Breast epithelium (tissue), 3 donors: ENCODE measurements at regions not wholly inside any gene's neighbourhood (a gene's known extent, or its start where the extent isn't known, plus 50 kb on each side); places are given as distances from the start of the nearest gene placed in this dataset.

Experiments used
- POLR2A ChIP-seq: fragments of 450-650 bp; IDR thresholded peaks from one replicate; pipeline ENCODE4 v1.6.1; 2016; ENCODE audit warnings: antibody characterized with exemption, mild to moderate bottlenecking, moderate library complexity
- POLR2AphosphoS5 ChIP-seq, 3 donors: sonication (generic); formaldehyde crosslinking; IDR thresholded peaks; one replicate each; pipeline ENCODE4 v1.6.1; 2017; ENCODE audit warnings: antibody characterized with exemption in 3 of 3
- TF ChIP-seq, protein P1 (sequence below), 3 donors: fragments of 450-650 bp; IDR thresholded peaks; one replicate each; pipeline ENCODE4 v1.5.1; 2016 to 2017; ENCODE audit warnings: antibody characterized with exemption in 3 of 3, mild to moderate bottlenecking in 3 of 3, moderate library complexity in 3 of 3

DNA sequence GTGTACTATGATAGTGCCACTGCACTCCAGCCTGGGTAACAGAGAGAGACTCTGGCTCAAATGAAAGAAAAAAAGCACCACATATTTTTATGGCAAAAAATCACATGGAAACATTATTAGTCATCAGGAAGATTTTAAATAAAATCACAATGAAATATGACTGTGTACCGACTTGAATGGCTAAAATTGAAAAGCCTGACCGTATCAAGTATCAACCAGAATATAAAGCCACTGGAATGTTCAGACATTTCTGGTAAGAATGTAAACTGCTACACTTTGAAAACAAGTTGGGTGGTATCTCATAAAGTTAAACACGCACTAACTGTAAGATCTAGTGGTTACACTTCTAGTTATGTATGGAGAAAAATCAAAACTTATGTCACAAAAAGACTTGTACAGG, 306.7 kb upstream of the MBL2 start:
- TF ChIP-seq, protein P1, sequence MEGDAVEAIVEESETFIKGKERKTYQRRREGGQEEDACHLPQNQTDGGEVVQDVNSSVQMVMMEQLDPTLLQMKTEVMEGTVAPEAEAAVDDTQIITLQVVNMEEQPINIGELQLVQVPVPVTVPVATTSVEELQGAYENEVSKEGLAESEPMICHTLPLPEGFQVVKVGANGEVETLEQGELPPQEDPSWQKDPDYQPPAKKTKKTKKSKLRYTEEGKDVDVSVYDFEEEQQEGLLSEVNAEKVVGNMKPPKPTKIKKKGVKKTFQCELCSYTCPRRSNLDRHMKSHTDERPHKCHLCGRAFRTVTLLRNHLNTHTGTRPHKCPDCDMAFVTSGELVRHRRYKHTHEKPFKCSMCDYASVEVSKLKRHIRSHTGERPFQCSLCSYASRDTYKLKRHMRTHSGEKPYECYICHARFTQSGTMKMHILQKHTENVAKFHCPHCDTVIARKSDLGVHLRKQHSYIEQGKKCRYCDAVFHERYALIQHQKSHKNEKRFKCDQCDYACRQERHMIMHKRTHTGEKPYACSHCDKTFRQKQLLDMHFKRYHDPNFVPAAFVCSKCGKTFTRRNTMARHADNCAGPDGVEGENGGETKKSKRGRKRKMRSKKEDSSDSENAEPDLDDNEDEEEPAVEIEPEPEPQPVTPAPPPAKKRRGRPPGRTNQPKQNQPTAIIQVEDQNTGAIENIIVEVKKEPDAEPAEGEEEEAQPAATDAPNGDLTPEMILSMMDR (IDR thresholded peaks at IDR 0.05) = no peak
- TF ChIP-seq POLR2A (no peak), POLR2AphosphoS5 (IDR thresholded peaks at IDR 0.05) (no peak)
